ENCODE measurements at regions not wholly inside any gene's neighbourhood (a gene's known extent, or its start where the extent isn't known, plus 50 kb on each side); places are given as distances from the start of the nearest gene placed in this dataset.

GRCh38 chr4:24476282-24476681 lies 108.1 kb downstream of the DHX15 start:
- no peak for ATAC-seq

GRCh38 chr4:24475756-24476155 lies 108.6 kb downstream of the DHX15 start:
- ATAC-seq = no peak

DNA sequence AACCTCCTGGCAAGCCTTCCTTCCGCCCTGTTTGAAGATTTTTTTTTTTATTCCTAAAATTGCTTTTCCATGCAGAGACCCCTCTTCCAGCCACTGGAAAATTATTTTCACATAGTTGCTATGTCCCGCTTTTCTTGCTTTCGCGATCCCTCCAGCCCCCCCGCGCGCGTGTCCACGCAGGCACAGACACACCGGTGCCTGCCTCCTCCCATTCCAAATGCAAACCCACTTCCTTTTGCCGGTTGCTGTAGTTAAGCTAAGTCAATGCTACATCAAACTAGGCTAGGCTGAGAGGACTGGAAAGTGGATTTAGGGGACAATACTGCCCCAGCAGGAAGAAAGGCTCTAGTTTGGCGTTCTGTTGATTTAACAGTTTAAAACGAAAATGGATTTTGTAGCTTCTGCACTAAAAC lies 111.0 kb downstream of the DHX15 start:
- ATAC-seq = no peak

DNA sequence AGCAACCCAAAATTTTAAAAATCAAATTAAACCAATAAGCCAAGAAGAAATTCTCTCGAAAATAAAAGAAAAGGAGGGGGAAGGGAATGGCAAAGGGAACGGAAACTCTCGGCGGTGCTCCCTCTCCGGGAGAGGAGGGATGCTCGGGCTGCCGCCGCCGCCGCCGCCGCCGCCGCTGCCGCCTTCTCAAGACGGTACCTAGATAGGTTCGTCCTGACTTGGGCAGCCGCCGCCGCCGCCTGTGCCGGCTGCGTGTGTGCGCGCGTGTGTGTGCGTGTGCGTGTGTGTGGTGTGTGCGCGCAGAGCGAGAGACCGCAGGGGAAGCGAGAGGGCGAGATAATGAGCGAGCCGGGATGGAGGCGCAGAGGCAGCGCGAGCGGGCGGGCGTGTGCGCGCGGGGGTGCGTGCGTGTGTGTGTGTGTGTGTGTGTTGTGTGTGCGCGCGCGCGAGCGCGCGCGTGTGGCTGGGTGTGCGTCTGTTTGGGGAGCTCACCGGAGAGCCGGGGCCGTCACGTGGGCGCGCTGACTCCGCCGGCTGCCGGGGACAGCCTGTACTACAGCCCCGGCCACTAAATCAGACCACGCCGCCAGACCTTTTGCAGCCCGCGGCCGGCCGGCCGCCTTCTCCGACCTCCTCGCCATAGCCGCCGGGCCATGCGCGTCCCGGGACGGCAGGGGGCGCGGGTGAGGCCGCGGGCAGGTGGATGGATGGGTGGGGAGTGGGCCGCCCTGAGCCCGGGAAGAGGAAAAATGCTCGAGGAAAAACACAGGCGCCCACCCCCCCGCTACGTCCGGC lies 111.6 kb downstream of the DHX15 start:
- peak; percentile 45 to 52 for ATAC-seq

DNA sequence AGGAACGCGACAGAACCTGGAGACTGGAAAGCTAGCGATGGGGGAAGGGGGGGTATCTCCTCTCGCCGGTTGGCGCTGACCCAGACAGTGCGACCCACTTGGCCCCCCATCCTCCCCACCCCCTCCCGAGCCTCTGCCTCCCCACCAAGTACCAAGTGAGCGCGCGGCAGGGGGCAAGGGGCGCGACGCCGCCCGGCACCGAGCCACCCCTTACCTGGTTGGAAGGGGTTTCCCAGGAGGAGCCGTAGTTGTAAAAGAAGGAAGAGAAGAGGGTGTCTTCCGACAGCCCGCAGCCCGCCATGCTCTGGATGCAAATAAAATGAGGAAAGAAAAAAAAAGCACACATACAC lies 112.2 kb downstream of the DHX15 start:
- no peak for ATAC-seq

- ATAC-seq = no peak
Observed at GRCh38 chr4:24471486-24472160, 112.7 kb downstream of the DHX15 start.

DNA sequence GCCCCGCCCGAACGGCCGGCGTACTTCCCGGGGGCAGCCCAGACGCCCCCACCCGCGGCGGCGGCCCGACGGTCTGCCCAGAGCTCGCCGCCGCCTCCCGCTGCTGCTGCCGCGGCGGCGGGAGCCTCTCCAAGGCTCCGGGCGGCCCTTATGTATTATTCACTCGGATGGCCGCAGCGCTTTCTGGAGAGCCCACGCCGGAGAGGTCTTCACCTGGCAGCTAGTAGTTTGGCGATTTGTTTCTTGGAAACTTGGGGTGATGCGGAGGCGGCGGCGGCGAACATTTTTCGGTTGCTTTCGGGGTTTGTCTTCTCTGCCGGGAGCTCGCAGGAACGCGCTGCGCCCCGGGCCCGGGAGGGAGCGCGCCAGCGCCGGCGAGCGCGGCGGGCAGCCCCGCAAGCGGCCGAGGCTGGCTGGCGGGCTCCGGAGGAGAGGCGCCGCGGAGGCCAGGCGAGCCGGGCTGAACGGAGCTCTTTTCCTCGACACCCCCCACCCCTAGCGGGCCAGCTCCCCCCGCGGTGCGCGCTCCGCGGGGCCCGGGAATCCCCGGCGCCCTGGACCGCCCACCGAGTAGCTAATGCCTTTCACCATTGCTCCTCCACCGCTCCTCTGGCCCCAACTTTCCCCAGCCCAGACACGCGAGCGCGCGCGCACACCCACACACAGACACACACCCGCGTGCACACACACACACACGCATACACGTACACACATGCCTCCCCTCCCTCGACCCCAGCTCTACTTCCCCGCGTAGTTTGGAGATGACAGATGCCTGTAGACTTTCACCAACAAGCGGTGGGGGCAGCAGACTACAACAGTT lies 113.5 kb downstream of the DHX15 start:
- peak; percentile 8 to 30 for ATAC-seq

DNA sequence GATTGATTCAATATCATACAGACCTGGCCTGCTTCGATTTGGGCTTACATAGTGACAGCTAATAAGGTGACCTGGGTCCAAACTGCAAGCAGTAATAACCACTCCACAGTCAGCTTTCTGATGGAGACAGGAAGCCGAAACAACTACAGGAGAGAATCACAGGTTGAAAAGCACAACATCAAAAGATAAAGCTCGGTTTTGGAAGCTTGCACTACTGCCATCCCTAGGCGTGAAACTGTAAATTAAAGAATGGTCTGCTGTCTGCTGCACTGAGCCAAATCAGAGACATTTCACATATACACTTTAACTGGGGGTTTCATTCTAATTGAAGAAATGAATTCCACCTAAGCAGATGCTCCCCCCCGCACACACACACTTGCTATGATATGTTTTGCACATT lies 116.3 kb downstream of the DHX15 start:
- ATAC-seq = no peak

GRCh38 chr4:24464566-24464965 lies 119.8 kb downstream of the DHX15 start:
- ATAC-seq = no peak

DNA sequence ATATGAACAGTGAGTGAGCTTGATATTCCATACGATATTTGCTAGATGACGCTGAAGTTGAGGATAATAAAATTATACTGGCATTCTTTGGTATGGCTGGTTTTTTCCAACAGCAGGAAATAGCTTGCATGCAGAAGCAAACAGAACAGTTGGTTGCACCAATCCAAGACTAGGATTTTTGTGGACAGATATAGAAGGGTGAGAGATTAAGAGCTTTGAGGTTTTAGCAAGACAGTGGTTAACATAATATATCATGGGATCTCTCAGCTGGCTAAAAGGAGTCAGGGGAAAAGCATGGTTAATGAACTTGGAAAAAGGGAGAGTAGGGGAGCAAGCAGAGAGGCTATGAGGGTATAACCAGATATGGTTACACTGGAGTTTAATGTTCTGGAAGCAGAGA lies 127.9 kb downstream of the DHX15 start:
- ATAC-seq = no peak

- no peak for ATAC-seq
Observed at GRCh38 chr4:24453951-24454350, 130.4 kb downstream of the DHX15 start.

DNA sequence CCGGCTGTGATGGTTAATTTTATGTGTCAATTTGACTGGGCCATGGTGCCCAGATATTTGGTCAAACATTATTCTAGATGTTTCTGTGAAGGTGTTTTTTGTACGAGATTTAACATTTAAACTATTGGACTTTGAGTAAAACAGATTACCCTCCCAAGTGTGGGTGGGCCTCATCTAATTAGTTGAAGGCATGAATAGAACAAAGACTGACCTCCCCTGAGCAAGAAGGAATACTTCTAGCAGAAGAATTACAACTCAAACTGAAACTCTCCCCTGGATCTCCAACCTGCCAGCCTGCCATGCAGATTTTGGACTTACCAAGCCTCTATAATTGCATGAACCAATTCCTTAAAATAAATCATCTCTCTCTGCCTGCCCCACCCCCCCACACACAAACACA lies 132.5 kb downstream of the DHX15 start:
- no peak for ATAC-seq

DNA sequence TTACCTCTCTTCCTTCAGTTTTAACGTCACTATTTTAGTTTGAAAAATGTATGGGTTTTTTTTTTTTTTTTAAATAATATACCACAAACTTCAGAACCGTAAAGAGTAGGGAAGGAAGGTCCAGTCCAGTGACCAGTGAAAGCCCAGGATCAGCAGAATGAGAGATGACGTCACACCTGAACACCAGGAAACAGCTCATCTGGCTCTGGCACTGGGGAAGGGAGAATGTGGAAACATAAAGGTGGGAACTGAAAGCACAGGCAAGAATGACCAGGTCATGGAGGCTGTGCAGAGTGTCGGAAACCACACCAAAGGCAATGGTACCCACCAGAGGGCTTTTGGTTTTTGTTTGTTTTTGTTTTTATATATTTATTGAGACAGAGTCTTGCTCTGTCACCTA lies 141.2 kb downstream of the DHX15 start:
- ATAC-seq = no peak

DNA sequence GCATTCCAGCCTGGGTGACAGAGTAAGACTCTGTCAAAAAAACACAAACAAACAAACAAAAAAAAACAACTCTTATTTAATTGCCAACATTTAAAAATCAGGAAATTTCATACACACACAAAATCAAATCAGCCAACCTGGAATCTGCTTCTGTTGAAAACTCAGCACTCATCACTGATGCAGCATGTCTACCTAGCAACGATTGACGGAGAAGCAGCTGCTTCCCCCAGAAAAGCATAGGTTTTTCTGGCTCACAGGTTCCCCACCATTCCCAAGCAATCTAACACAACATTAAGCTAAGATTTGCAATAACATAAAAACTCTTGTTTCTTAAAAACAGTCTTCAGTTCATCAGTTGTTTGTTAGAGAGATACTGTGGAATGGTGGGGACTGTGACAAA lies 143.6 kb downstream of the DHX15 start:
- ATAC-seq = no peak

DNA sequence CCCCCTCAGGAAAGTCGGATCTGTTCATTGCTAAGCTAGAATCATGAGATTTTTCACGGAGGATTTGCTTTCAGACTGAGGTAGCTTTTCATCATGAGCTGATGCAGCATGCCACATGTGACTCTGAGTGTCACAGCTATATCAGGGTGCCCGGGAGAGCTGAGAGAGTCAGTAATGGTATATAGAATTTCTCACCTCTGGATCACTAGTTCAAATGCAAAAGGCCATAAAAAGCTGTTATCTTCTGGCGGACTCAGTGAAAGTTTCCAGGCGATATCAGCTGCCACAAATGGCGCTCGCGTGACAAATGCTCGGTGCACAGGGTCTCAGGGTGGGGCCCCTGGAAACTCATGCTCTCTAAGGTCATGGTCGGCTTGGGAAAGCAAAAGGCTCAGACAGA lies 150.1 kb downstream of the DHX15 start:
- ATAC-seq = no peak

GRCh38 chr4:24433515-24434214 lies 150.7 kb downstream of the DHX15 start:
- ATAC-seq = no peak

GRCh38 chr4:24428850-24429249 lies 155.5 kb downstream of the DHX15 start:
- ATAC-seq = no peak

DNA sequence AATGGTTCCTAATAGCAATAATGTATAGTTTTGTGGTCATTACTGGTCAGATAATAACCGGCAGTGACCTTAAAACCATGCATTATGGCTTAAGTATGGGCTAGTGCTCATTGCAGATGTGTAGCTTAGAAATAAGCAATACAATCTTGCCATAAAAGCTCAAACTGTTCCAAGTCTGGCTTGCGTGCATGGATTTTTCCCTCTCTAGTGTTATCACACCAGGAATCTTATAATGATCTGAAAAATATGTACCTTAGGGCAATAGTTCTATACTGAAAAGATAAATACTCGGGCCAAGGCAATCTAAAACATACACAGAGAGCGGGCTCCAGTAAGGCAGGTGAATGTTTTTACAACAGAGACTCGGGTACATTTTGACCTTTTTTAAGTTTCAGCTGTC lies 157.8 kb downstream of the DHX15 start:
- no peak for ATAC-seq

GRCh38 chr4:24425863-24426262 lies 158.5 kb downstream of the DHX15 start:
- no peak for ATAC-seq

GRCh38 chr4:24423670-24424069 lies 160.7 kb downstream of the DHX15 start:
- ATAC-seq = no peak

- ATAC-seq = no peak
Observed at GRCh38 chr4:24422644-24423043, 161.7 kb downstream of the DHX15 start.

DNA sequence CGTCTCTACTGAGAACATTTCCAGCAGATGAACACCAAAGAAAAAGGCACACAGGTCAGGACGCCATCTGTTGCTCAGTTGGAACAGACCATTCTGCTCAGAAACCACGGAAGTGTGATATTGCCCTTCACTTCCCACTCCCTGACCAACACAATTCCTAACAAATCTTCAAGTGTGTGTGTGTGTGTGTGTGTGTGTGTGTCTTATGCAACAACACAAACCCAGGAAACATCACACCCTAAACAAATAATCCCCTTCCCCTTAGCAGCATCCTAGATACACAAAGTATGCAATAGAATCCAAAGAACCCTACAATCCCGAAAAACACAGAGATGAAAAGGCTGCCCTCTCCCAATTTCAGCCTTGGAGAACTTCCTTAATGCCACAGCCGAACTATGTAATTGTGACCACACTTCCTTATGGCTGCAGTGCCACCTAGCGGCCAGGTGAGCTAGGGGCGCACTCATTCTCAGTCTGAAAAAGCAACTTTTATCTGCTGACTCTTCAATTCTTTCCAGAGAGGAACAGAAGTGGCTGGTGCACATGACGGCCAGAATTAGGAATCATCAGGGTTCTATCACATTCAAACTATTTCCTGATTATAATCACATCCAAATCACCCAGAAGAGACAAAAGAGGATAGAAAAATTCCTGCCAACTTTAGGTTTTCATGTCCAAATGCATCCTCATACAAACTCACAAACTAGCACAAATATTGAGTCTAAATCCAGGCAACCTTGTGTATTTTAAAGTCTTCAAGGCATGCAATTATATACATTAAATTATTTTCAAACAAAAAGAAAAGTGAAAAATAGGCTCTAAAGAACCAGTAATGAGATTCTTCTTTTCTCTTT lies 164.9 kb downstream of the DHX15 start:
- peak in 1 of 2 donors; percentile 53 for ATAC-seq
